Stimulated activated CD4-positive, alpha-beta T cell treated with anti-CD3 and anti-CD28 coated beads, Interleukin-4, amount 100 ng/mL, for 4 hours (primary cell): ENCODE measurements at regions not wholly inside any gene's neighbourhood (a gene's known extent, or its start where the extent isn't known, plus 50 kb on each side); places are given as distances from the start of the nearest gene placed in this dataset.
"Not testable (repeated sequence)": the region's sequence is repeated elsewhere in the genome, so short reads cannot be mapped to it uniquely, and the experiment has no call there.

Experiments
- DNase-seq, 2 experiments: peaks; one replicate each; pipeline ENCODE4 v3.0.0-alpha.2; 2020

DNA sequence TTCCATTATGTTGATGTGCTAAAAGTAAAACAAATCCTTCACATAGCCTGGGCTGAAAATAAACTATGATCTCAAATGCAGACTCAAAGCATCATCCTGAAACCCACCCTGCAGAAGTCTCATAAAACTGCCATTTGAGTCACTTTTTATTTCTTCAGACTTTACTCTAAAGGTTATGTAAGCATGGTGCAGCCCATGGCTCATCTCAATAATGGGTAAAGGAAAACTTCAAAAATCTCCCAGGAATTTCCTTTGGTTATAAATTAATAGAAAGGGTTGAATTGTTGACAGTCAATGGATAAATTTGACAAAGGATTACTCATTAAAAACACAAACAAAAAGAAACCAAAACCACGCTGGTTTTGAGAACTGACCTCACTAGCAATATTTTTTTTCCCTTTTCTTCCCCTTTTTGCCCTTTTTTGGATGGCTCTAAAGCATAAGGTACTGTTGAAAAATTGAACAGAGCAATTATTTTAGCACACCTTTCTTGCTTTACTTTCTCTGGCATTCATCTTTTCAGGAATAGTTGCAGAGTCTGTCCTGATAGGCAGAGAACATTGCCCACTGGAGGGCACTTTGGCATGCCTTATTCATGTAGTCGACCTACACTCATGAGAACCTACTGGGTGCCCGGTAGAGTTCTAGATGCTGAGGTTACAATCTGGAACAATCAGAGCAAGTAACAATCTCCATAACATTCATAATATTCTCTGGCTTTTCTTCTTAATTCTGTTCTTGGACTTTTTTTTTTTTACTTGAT is 191.4 kb downstream of the TMEM167A start:
- DNase-seq: no peak

DNA sequence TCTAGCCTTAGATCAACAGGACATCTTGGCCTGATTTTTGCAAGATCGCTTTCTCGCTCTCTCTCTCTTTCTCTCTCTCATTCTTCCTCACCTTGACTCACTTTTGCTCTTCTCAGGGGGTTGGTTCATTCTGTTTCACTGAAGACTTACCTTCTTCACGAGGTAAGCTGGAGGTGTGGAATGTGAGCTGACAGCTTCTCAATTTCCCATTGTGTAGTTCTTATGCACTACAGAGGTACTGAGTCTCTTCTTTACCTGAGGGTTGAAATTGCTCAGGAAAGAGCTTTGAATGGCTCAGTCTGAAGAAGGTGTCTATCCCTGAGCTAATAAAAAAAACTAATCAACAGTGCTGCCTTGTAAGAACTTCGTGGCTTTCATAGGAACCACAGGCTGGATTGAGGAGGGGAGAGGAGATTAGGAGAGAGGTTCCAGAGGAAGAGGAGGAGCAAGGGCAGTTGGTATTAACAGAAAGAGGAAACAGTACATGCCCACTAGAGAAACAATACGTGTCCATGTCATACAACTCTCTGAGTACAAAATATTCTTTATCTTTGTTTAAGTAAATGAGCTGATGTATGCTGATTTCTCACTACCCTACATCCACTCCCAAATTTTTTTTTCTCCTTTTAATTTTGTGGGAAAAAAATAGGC is 192.2 kb downstream of the TMEM167A start:
- DNase-seq: no peak

DNA sequence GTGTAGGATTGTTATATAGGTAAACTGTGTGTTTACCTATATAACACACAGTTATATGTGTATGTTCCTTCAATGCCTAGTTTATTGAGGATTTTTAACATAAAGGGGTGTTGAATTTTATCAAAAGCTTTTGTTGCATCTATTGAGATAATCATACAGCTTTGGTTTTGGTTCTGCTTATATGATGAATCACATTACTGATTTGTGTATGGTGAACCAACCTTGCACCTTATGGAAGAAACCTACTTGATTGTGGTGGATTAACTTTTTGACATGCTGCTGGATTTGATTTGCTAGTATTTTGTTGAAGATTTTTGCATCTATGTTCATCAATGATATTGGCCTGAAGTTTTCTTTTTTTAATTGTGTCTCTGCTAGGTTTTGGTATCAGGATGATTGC is 194.9 kb downstream of the TMEM167A start:
- no peak for DNase-seq

DNA sequence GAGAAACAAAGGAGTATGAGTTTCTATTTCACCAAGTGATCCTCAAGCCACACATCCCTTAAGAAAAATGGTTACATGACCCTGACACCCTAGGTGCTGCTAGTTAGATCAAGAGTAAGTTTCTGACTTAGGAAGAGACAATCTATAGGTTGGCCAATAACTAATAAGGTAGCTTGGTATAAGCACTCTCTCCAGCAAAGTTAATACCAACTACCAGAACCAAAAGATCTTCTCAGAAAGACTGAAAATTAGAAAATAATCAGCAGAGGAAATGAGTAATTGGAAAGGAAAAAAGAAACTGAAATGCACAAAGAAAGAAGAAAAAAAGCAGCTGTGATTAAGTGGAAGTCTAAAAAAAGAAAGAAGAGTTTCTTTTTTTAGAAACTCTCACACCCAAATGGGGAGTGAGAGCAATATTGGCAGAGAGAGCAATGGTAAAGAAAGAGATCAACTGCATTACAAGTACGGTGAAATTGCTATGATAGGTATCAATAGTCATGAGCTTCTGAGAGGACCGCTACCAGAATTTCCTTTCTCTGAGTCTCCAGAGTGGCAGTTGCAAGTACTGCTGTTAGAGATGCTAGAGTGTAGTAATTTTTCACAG is 195.5 kb downstream of the TMEM167A start:
- DNase-seq: no peak

DNA sequence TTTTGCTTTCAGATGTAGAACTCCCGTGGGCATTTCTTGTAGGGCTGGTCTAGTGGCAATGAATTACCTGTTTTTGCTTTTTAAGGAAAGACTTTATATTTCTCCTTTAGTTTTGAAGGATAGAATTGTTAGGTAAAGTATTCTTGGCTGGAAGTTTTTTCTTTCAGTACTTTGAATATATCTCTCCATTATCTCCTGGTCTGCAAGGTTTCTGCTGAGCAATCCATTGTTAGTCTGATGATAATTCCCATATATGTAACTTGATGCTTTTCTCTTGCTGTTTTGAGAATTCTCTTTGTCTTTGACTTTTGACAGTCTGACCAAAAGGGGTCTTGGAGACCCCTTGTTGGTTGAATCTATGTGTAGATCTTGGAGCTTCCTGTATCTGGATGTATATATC is 198.1 kb downstream of the TMEM167A start:
- no peak for DNase-seq

DNA sequence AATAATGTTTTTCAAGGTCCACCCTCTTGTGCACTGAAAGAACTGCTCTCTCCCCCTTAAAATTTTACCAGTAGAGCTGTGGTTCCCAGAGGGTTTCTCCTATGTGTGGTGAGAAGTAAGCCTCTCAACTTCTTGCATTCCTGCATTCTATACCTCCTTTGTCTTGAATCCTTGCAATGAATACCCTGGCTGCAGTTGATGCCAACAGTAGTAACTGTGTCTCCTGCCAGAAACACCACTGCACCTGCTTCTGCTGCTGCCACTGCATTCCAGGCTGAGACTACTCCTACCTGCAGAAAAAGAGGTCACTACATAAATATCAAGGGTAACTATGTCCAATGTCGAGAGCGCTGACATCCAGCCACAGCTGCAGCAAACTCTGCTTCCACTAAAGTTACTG is 203.7 kb downstream of the TMEM167A start:
- DNase-seq: no peak

DNA sequence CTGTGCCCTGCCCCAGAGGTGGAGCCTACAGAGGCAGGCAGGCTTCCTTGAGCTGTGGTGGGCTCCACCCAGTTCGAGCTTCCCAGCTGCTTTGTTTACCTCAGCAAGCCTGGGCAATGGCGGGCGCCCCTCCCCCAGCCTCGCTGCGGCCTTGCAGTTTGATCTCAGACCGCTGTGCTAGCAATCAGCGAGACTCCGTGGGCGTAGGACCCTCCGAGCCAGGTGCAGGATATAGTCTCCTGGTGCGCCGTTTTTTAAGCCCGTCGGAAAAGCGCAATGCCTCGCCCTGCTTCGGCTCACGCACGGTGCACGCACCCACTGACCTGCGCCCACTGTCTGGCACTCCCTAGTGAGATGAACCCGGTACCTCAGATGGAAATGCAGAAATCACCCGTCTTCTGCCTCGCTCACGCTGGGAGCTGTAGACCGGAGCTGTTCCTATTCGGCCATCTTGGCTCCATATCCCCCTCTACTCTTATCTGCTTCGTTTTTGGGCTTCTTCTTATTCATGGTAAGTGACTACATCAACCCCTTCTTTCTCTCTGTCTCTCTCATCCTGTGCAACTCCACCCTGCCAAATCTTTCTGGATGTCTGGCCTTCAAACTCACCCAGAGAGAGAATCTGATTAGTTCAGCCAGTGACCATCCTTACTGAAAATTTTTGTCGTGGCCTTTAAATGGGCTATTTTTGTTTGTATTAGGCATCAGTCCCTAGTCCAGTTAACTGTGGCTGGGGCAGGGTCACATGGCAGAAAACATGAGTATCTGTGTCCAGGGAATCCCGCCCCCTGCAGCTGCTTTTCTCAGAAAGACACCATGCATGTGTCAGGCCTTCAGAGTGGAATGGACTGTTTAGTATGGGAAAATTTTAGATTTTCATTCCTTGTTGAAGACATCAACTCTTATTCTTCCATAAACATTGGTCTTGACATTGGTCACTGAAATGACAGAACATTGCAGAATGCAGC is 204.6 kb downstream of the TMEM167A start:
- not testable (repeated sequence) for DNase-seq

DNA sequence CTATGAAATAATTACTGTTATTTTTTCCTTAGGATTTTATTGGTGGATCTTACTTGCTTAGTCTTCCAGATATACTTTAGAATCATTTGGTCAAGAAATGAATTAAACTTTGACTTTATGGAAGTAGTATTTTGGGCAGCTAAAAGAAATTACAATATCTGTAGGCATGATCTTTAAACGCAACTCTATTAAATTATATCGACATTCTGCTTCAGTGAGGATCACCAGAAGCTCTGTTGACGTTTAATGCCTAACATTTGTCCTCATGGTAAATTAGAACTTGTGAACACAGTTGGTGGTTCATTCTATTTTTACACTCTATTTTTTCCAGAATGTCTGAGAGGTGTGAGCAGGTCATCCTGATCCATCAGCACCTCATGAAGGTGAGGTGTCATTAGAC is 211.6 kb downstream of the TMEM167A start:
- DNase-seq: no peak

DNA sequence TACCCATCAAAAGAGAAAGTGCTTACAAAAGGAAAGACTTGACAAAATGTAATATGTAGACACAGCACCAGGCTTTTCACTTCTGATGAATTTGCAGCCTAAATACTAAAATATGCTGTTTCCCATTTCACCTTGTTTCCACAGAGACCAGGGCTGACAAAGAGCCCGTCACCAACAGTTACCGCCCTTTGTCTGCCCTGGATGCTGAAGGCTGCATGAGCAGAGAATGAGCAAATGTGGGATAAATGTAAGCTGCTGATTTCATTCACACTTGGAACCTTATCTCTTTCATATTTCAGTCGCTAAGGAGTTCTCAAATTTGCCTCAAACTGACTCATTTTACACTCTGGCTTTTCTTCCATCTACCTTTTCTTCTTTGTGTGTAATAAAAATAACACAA is 213.9 kb downstream of the TMEM167A start:
- DNase-seq: no peak

DNA sequence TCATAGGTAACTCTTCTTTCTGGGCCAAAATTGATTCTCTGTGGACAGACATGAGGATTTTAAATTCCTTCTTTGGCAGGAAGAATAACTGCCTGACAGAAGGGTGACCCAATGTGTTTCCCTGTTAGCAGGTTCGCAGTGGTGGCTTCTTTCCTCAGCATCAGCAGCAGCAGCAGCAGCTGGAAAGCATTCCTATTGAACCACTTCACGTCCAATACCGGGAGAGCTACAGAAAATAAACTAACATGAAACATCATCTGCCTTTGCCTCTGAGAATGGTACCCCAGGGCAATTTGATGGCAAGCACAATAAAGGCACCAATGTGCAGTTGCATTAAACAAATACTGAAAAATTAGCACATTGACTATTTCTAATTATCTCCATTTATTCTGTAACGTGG is 214.5 kb downstream of the TMEM167A start:
- DNase-seq: no peak

DNA sequence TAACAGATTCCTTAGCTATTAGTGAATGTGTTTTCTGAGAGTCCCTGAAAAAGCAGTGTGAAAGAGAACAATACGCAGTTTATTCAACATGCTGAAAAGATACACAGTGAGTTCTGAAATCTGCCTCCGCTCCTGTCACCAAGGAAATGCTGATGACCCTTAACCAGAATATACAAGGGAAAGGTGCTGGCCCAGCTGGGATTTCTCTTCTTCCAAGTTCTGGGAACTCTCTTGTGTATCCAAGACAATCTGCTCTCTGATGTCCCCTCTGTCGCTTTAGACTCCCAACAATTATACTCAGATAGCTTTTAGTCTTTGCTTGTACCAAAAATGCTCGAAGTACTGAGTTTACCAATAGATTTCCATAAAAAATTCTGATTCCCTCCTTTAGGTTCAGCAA is 214.9 kb downstream of the TMEM167A start:
- DNase-seq: no peak

DNA sequence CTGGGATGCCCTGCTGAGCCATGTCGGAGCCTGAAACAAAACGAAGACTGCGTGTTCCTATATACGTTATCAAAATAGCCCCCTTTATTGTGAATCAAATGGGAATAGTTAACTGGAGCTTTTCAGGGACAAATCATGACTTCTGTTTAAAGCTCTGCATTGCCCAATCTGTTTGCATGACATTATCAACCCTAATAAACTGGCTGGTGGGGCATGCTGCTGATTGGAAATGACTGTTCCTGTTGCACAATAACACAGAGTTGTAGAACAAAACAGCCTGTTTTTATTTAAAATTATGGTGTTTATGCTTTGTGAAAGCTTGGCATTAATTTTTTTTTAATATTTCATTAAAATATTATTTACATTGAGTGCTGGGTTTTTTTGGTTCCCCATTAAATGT is 215.5 kb downstream of the TMEM167A start:
- DNase-seq: no peak

DNA sequence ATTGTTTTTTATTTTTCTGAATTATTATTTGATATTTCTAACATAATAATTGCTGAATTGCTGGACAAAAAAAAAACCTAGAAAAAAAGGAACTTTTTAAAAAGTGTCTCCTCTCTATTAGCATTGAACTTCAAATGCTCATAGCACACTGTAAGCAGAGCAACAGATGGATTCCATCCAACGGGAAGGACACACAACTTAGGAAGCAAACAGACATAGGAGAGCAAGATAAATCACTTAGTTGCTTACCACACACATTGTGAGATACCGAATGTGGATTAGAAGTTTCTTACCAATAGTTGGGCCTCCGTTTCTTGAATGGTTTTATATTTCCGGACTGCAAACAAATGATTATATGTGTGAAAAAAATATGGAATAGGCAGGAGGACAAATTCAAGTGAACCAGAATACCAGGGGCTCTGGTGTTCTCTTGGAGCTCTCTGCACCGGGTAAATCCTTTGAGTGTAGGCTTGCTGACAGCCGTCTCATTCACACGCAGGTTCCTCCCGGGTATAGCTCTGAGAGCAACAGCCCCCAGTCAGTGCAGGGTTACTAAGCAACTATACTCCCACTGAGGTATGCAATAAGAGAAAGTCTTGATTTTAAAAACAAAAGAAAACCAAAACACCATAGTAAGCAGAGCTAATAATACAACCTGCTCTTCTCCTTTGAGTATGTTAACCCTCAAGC is 217.6 kb downstream of the TMEM167A start:
- DNase-seq: no peak

DNA sequence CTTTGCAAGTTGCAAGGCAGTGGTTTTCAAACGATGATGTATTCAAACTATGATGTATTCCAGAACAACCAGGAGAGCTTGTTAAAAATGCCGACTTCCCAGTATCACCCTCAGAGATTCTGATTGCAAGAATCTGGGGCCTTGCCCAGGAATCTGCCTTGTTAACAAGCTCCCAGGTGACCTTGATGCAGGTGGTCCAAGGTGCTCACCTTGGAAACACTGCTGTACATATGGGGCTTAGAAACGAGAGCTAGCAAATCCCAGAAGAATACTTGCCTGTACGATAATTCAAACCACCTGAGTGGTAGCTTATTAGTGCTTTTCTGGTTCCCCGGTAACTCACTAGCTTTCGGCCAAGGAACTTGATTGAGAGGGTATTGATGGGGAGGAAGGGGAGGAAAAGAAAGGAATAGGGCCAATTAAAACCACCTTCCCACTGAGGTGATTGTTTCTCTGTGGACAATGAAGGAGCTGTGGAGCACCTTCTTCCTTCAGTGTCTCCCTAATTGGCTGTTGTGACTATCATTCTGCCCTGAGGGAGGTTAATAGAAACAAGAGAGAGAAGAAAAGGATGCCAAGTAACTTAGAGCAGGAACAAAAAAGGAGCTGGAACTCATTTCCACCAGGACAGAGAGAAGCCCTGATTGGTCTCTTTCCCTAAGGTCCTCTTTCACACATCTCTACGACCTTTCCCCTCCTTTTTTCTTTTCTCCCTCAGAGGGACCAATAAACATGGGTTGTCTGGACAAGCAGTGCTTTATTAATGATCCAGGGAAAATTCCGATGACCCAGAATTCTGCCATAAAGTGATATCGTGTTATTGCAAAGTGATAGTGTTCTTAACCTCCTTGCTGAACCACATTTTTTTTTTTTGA is 218.8 kb downstream of the TMEM167A start:
- no peak for DNase-seq

DNA sequence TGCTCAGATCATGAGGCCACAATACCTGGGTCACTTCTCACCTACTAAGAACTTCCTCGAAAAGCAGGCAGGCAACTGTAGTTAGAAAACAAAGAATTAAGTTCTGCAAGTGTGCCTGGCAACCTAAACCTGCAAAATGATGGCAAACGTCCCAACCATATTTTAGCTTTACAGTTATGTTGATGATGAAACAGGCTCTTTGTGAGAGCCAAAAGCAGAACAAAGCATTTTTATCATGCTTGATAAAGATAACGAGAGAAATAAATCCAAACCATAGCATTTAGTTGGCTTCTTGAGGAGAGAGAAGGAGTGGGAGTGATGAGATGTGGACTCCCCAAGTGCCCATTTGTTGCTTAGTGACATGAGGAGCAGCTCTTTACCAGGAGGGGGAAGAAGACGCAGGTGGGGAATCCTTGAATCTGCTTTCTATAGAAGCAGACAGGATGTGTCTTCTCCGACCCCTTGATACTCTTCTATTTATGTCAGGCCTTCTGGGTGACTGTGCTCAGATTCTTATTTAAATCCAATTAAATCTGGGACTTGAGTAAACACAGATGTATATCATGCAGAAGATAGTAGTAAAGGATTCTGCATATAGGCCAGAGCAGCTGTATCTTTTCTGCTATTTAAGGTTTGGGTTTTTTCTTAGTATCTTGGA is 221.2 kb downstream of the TMEM167A start:
- no peak for DNase-seq

DNA sequence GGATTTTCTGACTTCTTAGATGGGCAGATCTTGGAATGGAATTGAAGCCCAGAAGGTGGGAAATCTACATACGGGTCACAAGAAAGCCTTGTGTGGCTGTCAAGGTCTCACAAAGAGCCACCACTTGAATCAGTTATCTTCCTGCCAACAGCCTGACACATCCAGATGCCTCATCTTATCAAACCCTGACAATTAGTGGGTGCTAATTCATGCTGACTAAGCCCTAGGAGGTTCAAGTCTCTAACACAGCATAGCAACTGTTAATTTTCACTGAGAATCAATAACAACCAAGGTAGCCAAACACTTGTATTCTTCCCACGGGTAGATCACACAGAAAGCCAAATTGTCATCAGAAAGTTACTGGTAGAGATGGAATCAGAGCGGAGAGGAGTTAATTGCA is 222.2 kb downstream of the TMEM167A start:
- DNase-seq: no peak

DNA sequence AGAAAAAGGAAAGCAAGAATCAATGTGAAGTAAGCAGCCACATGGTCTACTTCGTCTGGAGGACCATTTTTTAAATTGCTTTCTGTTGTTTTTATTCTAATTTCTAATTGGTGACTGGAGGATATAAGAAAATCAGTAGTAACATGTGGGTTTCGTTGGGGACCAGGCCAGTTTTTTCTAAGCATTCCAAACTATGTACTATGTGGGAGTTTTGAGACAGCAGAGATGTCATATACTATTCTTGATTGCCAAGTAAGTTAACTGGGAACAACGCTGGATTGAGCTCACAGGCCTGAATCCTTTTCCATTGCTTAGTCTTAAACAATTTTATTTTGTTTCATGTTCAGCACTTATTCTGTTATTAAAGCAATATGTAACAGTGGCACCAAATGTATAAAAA is 225.7 kb downstream of the TMEM167A start:
- DNase-seq: no peak

DNA sequence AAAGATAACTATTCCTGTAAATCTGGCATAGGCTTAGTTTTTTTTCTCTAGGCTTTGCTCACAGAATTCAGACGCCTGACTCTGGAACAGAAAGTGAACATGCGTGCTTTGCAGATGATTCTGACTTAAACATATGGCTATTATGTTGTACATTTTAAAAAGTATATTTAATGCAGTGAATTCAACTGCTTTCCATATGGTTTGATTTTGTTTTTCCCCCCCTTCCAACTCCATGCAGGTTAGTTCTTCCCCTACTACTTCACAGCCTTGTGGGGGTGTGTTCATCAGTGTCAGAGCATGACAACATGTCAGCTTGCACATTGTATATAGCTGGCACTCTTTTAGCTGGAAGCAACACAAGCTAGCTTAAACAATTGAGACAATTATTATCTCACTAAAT is 226.8 kb downstream of the TMEM167A start:
- DNase-seq: no peak

DNA sequence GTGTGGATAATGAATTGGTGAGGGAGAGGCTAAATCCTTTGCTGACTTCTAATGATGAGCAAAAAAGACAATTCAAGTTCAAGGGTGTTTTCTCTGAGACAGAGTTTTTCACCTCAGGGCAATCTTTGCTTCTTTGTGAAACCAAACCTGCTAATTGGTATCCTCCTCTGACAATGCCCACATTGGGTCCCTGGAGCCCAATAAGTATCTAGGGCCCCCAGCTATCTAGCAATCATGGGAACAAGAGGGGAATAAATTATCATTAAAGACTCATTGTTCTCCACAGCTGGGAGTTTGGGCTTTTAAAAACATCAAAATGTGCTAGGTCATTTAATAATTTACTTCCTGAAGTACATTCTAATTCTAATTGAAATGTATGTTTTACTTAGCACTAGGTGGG is 227.3 kb downstream of the TMEM167A start:
- no peak for DNase-seq

DNA sequence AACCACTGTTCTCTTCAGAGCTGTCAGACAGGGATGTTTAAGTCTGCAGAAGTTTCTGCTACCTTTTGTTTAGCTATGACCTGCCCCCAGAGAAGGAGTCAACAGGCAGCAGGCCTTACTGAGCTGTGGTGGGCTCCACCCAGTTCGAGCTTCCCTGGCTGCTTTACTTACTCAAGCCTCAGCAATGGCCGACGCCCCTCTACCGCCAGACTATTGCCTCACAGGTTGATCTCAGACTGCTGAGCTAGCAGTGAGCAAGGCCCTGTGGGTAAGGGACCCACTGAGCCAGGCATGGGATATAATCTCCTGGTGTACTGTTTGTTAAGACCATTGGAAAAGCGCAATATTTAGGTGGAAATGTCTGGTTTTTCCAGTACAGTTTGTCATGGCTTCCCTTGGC is 229.6 kb downstream of the TMEM167A start:
- DNase-seq: no peak

DNA sequence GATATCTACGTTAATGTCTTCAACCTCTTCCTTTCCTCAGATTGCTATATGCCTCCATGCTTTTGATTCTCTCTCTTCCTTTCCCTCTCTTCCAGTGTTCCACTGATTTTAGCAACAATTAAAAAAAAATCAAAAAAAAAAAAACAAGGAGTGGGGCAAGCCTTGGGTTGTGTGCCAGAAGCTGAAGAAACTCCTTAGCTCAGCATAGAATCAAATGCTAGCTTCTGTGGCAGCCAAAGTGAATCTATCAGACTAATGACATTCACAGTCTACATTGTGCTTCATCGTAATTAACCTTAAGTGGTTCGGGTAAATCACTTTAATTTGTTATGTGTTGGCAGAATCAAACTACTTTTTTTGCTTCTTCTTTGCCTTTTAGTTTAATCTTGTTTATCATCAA is 237.3 kb downstream of the TMEM167A start:
- no peak for DNase-seq
